Activated naive CD4-positive, alpha-beta T cell treated with anti-CD3 and anti-CD28 coated beads for 36 hours (primary cell): ENCODE measurements at regions not wholly inside any gene's neighbourhood (a gene's known extent, or its start where the extent isn't known, plus 50 kb on each side); places are given as distances from the start of the nearest gene placed in this dataset.
"Not testable (repeated sequence)": the region's sequence is repeated elsewhere in the genome, so short reads cannot be mapped to it uniquely, and the experiment has no call there.

Experiments
- CTCF ChIA-PET: fragments of 350-600 bp; sonication (Branson Sonifier 250); formaldehyde crosslinking; loops from one replicate; lab custom pipeline; 2021; ENCODE audit warnings: antibody characterized with exemption; lab: Charles Lee
- DNase-seq: peaks from one replicate; pipeline ENCODE4 v3.0.0-alpha.2; 2020
- H3K27ac Mint-ChIP-seq: one replicate; pipeline ENCODE4 v1.8.0; 2021; ENCODE audit warnings: mild to moderate bottlenecking, mixed read lengths
- H3K27me3 Mint-ChIP-seq: one replicate; pipeline ENCODE4 v1.8.0; 2021; ENCODE audit warnings: low read depth, mixed read lengths
- H3K36me3 Mint-ChIP-seq: one replicate; pipeline ENCODE4 v1.8.0; 2021; ENCODE audit warnings: low read depth, mixed read lengths
- H3K4me1 Mint-ChIP-seq: one replicate; pipeline ENCODE4 v1.8.0; 2021; ENCODE audit warnings: low read depth, mixed read lengths
- H3K4me3 Mint-ChIP-seq: one replicate; pipeline ENCODE4 v1.8.0; 2021; ENCODE audit warnings: mild to moderate bottlenecking, moderate library complexity, mixed read lengths
- H3K9me3 Mint-ChIP-seq: one replicate; pipeline ENCODE4 v1.8.0; 2021; ENCODE audit warnings: mixed read lengths
- intact Hi-C: fragments of 100-400 bp; cut with micrococcal nuclease; formaldehyde crosslinking; loops from one replicate; pipeline ENCODE4 v1.15.1; 2023

DNA sequence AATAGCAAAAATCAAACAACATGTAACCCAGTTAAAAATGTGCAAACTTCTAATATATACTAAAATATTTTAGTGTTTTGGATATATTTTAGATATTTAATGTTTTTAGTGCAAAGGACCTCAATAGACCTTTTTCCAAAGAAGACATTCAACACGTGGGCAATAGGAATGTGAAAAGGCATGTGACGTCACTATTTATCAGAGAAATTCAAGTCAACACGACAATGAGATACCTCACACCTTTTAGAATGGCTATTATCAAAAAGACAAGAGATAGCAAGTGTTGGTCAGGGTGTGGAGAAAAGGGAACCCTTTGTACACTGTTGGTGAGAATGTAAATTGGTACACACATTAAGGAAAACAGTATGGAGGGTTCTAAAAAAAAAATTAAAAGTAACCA lies 115.6 kb upstream of the FAM47B start:
- no peak overlapping the region for H3K27ac Mint-ChIP-seq
- H3K36me3 Mint-ChIP-seq: no peaks in the 10 kb centered on the region
- no peaks in the 10 kb centered on the region for H3K27me3 Mint-ChIP-seq
- H3K4me1 Mint-ChIP-seq: no peaks in the 10 kb centered on the region
- no peak overlapping the region for H3K4me3 Mint-ChIP-seq
- CTCF ChIA-PET: no interaction called here
- peaks cover 6% of the 10 kb centered on the region for H3K9me3 Mint-ChIP-seq
- DNase-seq: no peak
- intact Hi-C loops: no loop called here

DNA sequence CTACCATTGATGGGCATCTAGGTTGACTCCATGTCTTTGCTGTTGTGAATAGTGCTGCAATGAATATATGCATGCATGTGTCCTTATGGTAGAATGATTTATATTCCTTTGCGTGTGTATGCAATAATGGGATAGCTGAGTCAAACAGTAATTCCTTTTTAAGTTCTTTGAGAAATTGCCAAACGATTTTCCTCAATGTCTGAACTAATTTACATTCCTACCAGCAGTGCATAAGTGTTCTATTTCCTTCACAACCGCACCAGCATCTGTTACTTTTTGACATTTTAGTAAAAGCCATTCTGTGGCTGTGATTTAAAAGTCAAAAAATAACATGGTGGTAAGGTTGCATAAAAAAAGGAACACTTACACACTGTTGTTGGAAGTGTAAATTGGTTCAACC lies 103.1 kb upstream of the FAM47B start:
- no peak overlapping the region for H3K27ac Mint-ChIP-seq
- H3K4me1 Mint-ChIP-seq: no peaks in the 10 kb centered on the region
- no peaks in the 10 kb centered on the region for H3K36me3 Mint-ChIP-seq
- CTCF ChIA-PET: no interaction called here
- H3K4me3 Mint-ChIP-seq: no peak overlapping the region
- intact Hi-C loops: no loop called here
- no peaks in the 10 kb centered on the region for H3K9me3 Mint-ChIP-seq
- H3K27me3 Mint-ChIP-seq: no peaks in the 10 kb centered on the region
- DNase-seq: no peak

DNA sequence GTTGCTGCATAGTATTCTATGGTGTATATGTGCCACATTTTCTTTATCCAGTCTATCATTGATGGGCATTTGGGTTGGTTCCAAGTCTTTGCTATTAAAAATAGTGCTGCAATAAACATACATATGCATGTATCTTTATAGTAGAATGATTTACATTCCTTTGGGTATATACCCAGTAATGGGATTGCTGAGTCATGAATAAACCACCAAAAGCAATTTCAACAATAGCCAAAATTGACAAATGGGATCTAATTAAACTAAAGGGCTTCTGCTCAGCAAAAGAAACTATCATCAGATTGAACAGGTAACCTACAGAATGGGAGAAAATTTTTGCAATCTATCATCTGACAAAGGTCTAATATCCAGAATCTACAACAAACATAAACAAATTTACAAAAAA lies 101.4 kb upstream of the FAM47B start:
- not testable (repeated sequence) for H3K27me3 Mint-ChIP-seq

DNA sequence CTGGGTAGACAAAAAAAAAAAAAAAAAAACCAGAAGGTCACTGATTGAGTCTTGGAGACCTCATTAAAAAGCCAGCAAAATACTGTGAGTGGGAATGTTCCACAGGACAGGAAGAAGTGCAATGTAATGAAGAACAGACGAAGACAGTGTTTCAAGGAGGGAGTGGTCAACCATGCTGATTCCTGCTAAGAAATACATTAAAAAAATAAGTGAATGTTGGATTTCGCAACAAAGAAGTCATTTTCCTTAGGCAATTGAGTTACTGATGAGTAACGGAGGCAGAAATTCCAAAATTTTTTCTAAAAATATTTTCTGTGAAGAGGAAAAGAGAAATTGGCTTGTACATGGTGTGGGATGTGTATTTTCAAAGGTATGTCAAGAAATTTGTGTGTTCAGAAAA lies 94.3 kb upstream of the FAM47B start:
- no peaks in the 10 kb centered on the region for H3K36me3 Mint-ChIP-seq
- no peaks in the 10 kb centered on the region for H3K4me1 Mint-ChIP-seq
- DNase-seq: no peak
- H3K4me3 Mint-ChIP-seq: no peak overlapping the region
- H3K27ac Mint-ChIP-seq: no peak overlapping the region
- CTCF ChIA-PET: no interaction called here
- no peaks in the 10 kb centered on the region for H3K9me3 Mint-ChIP-seq
- no peaks in the 10 kb centered on the region for H3K27me3 Mint-ChIP-seq
- intact Hi-C loops: no loop called here

More for the DNA sequence above, 101.4 kb upstream of the FAM47B start:
- H3K4me3 Mint-ChIP-seq, H3K27ac Mint-ChIP-seq, DNase-seq, CTCF ChIA-PET, H3K9me3 Mint-ChIP-seq, H3K4me1 Mint-ChIP-seq, H3K36me3 Mint-ChIP-seq, intact Hi-C loops: not testable (repeated sequence)

DNA sequence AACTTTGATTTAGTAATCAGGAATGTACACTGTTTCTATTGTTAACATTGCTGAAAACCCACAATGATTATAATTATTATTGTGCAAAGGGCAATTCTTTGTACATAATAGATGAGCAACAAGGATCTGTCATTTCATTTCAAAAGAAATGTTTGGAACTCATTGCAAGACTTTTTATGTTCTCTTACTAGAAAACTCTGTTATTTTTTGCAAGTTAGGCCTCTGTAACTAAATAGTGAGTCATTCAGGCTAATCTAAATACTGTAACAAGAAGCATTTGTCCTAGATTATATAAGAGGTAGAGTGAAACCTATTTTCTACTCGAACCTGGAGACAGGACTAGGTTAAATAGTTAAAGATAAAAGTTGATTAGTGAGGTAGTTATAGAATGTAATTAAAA lies 93.2 kb upstream of the FAM47B start:
- intact Hi-C loops: no loop called here
- no peak overlapping the region for H3K27ac Mint-ChIP-seq
- CTCF ChIA-PET: no interaction called here
- no peak for DNase-seq
- no peaks in the 10 kb centered on the region for H3K4me1 Mint-ChIP-seq
- no peaks in the 10 kb centered on the region for H3K27me3 Mint-ChIP-seq
- no peaks in the 10 kb centered on the region for H3K36me3 Mint-ChIP-seq
- no peaks in the 10 kb centered on the region for H3K9me3 Mint-ChIP-seq
- no peak overlapping the region for H3K4me3 Mint-ChIP-seq

DNA sequence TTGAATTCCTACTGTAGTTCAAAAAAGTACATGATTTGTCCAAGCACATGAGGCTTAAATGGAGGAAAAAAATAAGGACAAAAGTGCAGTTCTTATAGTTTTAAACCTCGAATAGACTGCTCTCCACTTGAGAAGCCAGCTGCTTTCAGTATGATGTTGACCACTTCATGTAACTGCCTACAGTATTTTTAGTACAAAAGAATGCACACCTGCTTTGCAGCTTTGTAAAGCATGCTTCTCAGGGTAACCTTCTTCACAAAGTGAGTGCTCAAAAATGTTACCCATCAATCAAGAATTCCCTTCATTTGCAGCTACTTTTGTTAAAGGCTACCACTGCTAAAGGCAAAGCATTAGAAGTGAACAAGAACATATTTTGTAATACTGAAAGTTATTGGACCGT lies 83.4 kb upstream of the FAM47B start:
- H3K27me3 Mint-ChIP-seq: no peaks in the 10 kb centered on the region
- no peak overlapping the region for H3K4me3 Mint-ChIP-seq
- no peaks in the 10 kb centered on the region for H3K36me3 Mint-ChIP-seq
- CTCF ChIA-PET: no interaction called here
- no peak for DNase-seq
- H3K9me3 Mint-ChIP-seq: peaks cover 2% of the 10 kb centered on the region
- H3K4me1 Mint-ChIP-seq: no peaks in the 10 kb centered on the region
- H3K27ac Mint-ChIP-seq: no peak overlapping the region
- intact Hi-C loops: loop anchor here (5.0 kb wide), 1 partner anchor 653 kb away; no protein-coding TSS in a partner anchor

DNA sequence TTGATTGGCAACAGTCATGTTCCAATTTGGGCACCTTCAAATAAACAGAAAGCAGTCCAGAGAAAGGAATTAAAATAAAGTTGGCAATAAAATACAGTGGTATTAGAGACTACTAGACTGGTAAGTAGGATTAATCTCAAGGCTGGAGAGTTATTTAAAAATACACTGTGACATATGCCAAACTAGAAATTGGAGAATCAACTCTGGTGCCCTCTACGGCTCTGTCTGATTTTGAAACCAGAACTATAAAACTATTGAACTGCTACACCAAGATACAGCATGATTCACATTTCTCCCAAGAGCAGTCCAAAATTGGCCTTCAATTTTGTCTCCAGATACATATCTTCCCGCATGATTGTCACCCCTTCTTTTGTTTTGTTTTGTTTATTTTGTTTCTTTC lies 78.7 kb upstream of the FAM47B start:
- no peaks in the 10 kb centered on the region for H3K9me3 Mint-ChIP-seq
- intact Hi-C loops: no loop called here
- no peaks in the 10 kb centered on the region for H3K27me3 Mint-ChIP-seq
- no peaks in the 10 kb centered on the region for H3K36me3 Mint-ChIP-seq
- no peaks in the 10 kb centered on the region for H3K4me1 Mint-ChIP-seq
- H3K4me3 Mint-ChIP-seq: no peak overlapping the region
- DNase-seq: no peak
- CTCF ChIA-PET: no interaction called here
- H3K27ac Mint-ChIP-seq: no peak overlapping the region

DNA sequence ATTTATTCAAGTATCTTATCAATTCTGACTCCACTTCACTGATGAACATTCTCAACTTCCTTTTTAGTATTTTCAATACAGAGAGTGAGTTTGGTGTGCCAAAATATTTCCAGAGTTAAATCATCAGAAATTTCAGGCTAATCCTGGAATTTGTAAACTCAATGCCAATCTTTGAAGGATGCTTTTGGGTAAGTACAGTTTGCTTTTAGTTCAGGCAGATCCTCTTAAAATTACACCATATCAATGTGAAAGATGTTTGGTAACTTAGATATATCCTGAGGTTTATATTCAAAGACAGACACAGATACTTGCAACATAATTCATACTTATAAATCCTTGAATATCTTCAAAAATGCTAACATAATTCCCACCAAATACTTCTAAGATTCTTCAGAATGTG lies 76.0 kb upstream of the FAM47B start:
- no peaks in the 10 kb centered on the region for H3K4me1 Mint-ChIP-seq
- intact Hi-C loops: no loop called here
- H3K9me3 Mint-ChIP-seq: peaks cover 5% of the 10 kb centered on the region
- CTCF ChIA-PET: no interaction called here
- H3K27me3 Mint-ChIP-seq: no peaks in the 10 kb centered on the region
- H3K27ac Mint-ChIP-seq: no peak overlapping the region
- H3K36me3 Mint-ChIP-seq: no peaks in the 10 kb centered on the region
- DNase-seq: no peak
- no peak overlapping the region for H3K4me3 Mint-ChIP-seq

DNA sequence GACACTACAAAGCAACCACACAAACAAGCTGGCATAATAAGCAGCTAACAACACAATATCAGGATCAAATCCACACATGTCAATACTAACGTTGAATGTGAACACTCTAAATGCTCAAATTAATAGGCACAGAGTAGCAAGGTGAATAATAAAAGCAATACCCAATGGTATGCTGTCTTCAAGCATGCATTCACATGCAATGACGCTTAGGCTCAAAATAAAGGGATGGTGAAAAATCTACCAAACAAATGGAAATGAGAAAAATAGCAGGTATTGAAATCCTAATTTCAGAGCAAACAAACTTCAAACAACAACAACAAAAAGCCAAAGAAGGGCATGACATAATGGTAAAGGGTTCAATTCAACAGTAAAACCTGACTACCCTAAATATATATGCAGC lies 74.0 kb upstream of the FAM47B start:
- Mint-ChIP-seq H3K4me3 (no peak overlapping the region), H3K27me3 (no peaks in the 10 kb centered on the region), H3K36me3 (no peaks in the 10 kb centered on the region), H3K9me3 (peaks cover 5% of the 10 kb centered on the region), H3K4me1 (no peaks in the 10 kb centered on the region), H3K27ac (no peak overlapping the region)
- intact Hi-C loops: no loop called here
- CTCF ChIA-PET: no interaction called here
- no peak for DNase-seq

DNA sequence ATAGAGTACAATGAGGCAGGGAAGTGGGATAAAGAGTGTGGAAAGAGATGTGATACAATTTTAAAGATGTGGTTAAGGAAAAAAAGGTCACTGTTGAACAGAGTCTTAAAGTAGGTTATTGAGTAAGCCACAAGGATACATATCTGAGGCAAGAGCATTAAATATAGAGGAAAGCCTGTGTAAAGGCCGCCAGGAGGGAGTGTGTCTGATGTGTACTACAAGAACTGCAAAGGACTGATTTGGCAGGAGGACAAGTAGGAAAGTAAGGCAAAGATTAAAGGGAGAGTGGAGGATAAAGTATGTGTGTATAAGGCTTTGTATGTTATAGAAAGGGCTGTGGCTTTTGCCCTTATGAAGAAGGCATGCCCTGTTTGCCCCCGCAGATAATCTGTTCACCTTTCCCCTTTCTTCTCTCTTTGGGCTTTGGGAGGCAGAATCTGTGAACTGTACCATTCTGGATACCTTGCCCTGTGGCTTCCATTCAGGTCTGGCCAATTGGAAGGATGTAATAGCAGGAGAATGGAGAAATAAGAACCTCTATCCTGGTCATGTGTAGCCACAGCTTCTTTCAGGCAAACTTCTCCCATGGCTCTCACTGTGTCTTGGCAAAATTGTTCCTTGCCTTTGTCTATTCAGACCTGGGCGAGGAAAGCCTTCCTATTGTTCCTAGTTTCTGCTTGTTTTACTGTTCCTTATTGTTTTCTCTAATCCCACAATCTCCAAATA lies 68.9 kb upstream of the FAM47B start:
- no peak overlapping the region for H3K27ac Mint-ChIP-seq
- peaks cover 5% of the 10 kb centered on the region for H3K9me3 Mint-ChIP-seq
- no peaks in the 10 kb centered on the region for H3K36me3 Mint-ChIP-seq
- no peaks in the 10 kb centered on the region for H3K27me3 Mint-ChIP-seq
- no peak overlapping the region for H3K4me3 Mint-ChIP-seq
- CTCF ChIA-PET: no interaction called here
- intact Hi-C loops: no loop called here
- H3K4me1 Mint-ChIP-seq: no peaks in the 10 kb centered on the region
- DNase-seq: no peak

DNA sequence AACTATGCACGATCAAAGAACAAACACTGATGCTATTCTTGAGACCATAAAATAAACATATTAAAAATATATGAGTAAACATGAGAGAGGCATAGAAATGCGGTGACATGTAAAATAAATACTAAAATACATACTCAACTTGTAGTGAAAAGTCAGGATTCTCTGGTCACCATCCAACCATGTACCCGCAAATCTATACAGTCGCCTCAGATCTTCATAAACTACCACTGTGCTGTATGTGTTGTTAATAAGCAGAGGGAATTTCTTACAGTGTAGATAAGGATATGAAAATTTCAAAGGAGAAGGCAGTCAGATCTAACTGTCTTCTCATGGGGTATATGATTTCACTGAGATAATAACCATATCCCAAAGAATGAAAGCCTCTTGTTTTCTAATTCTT lies 67.8 kb upstream of the FAM47B start:
- Mint-ChIP-seq H3K36me3 (no peaks in the 10 kb centered on the region), H3K27ac (no peak overlapping the region), H3K9me3 (peaks cover 2% of the 10 kb centered on the region), H3K27me3 (no peaks in the 10 kb centered on the region), H3K4me1 (no peaks in the 10 kb centered on the region), H3K4me3 (no peak overlapping the region)
- intact Hi-C loops: no loop called here
- CTCF ChIA-PET: no interaction called here
- DNase-seq: no peak

DNA sequence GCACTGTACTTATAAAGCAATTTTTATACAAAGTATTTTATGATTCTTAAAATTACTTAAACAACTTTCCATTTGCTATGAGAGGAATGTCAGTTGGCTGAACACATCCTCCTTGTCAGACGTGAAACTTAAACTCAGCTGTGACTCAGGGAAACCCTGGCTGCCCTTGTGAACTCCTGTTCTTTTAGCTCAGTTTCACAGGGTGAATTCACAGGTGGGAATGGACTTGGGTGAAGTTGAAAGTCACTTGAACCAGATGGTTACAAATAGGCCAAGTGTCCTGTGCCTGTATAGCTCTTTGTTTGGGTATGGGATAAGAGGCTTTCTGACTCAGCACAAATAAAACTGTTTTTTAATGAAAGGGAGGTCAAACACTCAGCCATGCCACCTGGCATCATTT lies 67.4 kb upstream of the FAM47B start:
- no peaks in the 10 kb centered on the region for H3K36me3 Mint-ChIP-seq
- CTCF ChIA-PET: no interaction called here

DNA sequence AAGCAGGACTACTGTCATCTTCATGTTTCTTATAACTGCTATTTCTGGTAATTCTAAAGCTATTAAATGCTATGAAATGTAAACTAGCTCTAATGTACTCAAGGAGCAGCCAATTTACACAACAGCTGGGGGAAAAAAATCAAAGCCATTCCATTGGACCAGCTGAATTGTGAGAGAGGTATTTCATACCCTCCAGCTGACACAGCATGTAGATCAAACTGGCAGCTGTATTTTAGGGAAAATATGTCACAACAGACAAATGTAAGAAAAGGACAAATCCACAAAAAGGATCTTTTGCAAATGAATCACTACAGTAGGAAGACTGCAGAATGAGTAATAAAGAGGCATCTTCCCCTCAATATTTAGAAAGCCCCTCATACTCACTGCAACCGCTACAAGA lies 65.2 kb upstream of the FAM47B start:
- Mint-ChIP-seq H3K9me3 (no peaks in the 10 kb centered on the region), H3K4me1 (no peaks in the 10 kb centered on the region), H3K27ac (no peak overlapping the region), H3K27me3 (no peaks in the 10 kb centered on the region), H3K36me3 (no peaks in the 10 kb centered on the region), H3K4me3 (no peak overlapping the region)
- intact Hi-C loops: no loop called here
- CTCF ChIA-PET: no interaction called here
- no peak for DNase-seq

More for the DNA sequence above, 67.4 kb upstream of the FAM47B start:
- intact Hi-C loops: no loop called here
- no peak for DNase-seq
- H3K27ac Mint-ChIP-seq: no peak overlapping the region
- H3K4me1 Mint-ChIP-seq: no peaks in the 10 kb centered on the region
- H3K4me3 Mint-ChIP-seq: no peak overlapping the region
- peaks cover 2% of the 10 kb centered on the region for H3K9me3 Mint-ChIP-seq
- no peaks in the 10 kb centered on the region for H3K27me3 Mint-ChIP-seq
